OCI-LY3 (cell line): ENCODE measurements at regions not wholly inside any gene's neighbourhood (a gene's known extent, or its start where the extent isn't known, plus 50 kb on each side); places are given as distances from the start of the nearest gene placed in this dataset.
"Not testable (repeated sequence)": the region's sequence is repeated elsewhere in the genome, so short reads cannot be mapped to it uniquely, and the experiment has no call there.

ENCODE experiments used
- EZH2phosphoT487 ChIP-seq: fragments of 200-600 bp; shearing (Covaris generic); IDR thresholded peaks from 2 replicates; pipeline ENCODE4 v1.6.1; 2018; ENCODE audit warnings: antibody characterized with exemption, mixed run types, low read depth
- TF ChIP-seq, protein P1 (sequence below): fragments of 200-600, 300-600 bp; sonication (generic); IDR thresholded peaks from 2 replicates; pipeline ENCODE4 v1.5.1; 2014; ENCODE audit warnings: antibody characterized with exemption, low read length, low read depth

DNA sequence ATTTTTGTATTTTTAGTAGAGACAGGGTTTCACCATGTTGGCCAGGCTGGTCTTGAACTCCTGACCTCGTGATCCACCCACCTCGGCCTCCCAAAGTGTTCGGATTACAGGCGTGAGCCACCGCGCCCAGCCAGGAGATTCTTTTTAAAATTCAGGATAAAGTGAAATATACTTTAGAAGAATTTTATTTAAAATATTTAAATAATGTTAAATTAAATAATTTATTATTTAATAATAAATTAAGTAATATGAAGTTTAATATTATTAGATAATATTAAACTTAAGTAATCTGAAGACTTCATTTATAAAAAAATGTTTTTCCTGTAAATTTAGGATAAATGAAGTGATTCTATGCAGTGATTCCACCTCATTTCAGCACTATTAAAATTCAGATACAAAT lies 175.2 kb upstream of the NANOGP8 start:
- TF ChIP-seq, protein P1, sequence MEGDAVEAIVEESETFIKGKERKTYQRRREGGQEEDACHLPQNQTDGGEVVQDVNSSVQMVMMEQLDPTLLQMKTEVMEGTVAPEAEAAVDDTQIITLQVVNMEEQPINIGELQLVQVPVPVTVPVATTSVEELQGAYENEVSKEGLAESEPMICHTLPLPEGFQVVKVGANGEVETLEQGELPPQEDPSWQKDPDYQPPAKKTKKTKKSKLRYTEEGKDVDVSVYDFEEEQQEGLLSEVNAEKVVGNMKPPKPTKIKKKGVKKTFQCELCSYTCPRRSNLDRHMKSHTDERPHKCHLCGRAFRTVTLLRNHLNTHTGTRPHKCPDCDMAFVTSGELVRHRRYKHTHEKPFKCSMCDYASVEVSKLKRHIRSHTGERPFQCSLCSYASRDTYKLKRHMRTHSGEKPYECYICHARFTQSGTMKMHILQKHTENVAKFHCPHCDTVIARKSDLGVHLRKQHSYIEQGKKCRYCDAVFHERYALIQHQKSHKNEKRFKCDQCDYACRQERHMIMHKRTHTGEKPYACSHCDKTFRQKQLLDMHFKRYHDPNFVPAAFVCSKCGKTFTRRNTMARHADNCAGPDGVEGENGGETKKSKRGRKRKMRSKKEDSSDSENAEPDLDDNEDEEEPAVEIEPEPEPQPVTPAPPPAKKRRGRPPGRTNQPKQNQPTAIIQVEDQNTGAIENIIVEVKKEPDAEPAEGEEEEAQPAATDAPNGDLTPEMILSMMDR: not testable (repeated sequence)
- TF ChIP-seq EZH2phosphoT487: not testable (repeated sequence)
